CD4-positive, CD25-positive, alpha-beta regulatory T cell (primary cell): ENCODE measurements at regions not wholly inside any gene's neighbourhood (a gene's known extent, or its start where the extent isn't known, plus 50 kb on each side); places are given as distances from the start of the nearest gene placed in this dataset.

Experiments used
- ATAC-seq, 2 donors: fragments of 150-1000 bp; cut with Tn5 transposase; one replicate each; pipeline ENCODE4 v1.10.0; 2021; ENCODE audit warnings: low read depth in 2 of 2, moderate number of reproducible peaks in 2 of 2, moderate library complexity in 1 of 2
- DNase-seq, 3 donors: peaks; one replicate each; pipeline versions ENCODE4 v3.0.0 to v3.0.0-alpha.2; 2012 to 2022; ENCODE audit warnings: mixed read lengths in 1 of 3
- H3K27ac ChIP-seq: one replicate; pipeline ENCODE4 v1.7.0; 2013; ENCODE audit warnings: mild to moderate bottlenecking, low read length; ENCODE audit not compliant: insufficient read depth, poor library complexity, severe bottlenecking
- H3K27me3 ChIP-seq: one replicate; pipeline ENCODE4 v1.7.0; 2013; ENCODE audit warnings: low read length; ENCODE audit not compliant: control insufficient read depth, insufficient read depth
- H3K36me3 ChIP-seq: one replicate; pipeline ENCODE4 v1.7.0; 2013; ENCODE audit warnings: mild to moderate bottlenecking, low read length, moderate library complexity; ENCODE audit not compliant: control insufficient read depth, insufficient read depth
- H3K4me1 ChIP-seq: 2 replicates; pipeline ENCODE4 v1.7.0; 2013; ENCODE audit warnings: mild to moderate bottlenecking, low read length; ENCODE audit not compliant: insufficient read depth, control insufficient read depth, poor library complexity, severe bottlenecking
- H3K4me3 ChIP-seq: one replicate; pipeline ENCODE4 v1.7.0; 2013; ENCODE audit warnings: low read depth, mild to moderate bottlenecking, low read length, moderate library complexity
- H3K9me3 ChIP-seq, 2 experiments: 1 replicate in 1 of 2; 2 replicates in 1 of 2; pipeline ENCODE4 v1.7.0; 2013; ENCODE audit warnings: low read length in 2 of 2, mild to moderate bottlenecking in 1 of 2, moderate library complexity in 1 of 2; ENCODE audit not compliant: control insufficient read depth in 2 of 2
- H3K27ac Mint-ChIP-seq, 3 donors: one replicate each; pipeline ENCODE4 v1.8.0; 2020 to 2022; ENCODE audit warnings: mild to moderate bottlenecking in 3 of 3, mixed read lengths in 3 of 3, moderate library complexity in 2 of 3
- H3K27me3 Mint-ChIP-seq: one replicate; pipeline ENCODE4 v1.8.0; 2022; ENCODE audit warnings: mild to moderate bottlenecking, mixed read lengths
- H3K36me3 Mint-ChIP-seq: one replicate; pipeline ENCODE4 v1.8.0; 2020; ENCODE audit warnings: mixed read lengths
- H3K4me1 Mint-ChIP-seq, 4 donors: one replicate each; pipeline ENCODE4 v1.8.0; 2020 to 2022; ENCODE audit warnings: mixed read lengths in 4 of 4, mild to moderate bottlenecking in 1 of 4
- H3K4me3 Mint-ChIP-seq, 4 donors: one replicate each; pipeline ENCODE4 v1.8.0; 2020 to 2022; ENCODE audit warnings: mild to moderate bottlenecking in 4 of 4, mixed read lengths in 4 of 4, moderate library complexity in 3 of 4
- H3K9me3 Mint-ChIP-seq, 7 donors: one replicate each; pipeline ENCODE4 v1.8.0; 2020 to 2022; ENCODE audit warnings: mixed read lengths in 7 of 7, mild to moderate bottlenecking in 3 of 7, moderate library complexity in 2 of 7

DNA sequence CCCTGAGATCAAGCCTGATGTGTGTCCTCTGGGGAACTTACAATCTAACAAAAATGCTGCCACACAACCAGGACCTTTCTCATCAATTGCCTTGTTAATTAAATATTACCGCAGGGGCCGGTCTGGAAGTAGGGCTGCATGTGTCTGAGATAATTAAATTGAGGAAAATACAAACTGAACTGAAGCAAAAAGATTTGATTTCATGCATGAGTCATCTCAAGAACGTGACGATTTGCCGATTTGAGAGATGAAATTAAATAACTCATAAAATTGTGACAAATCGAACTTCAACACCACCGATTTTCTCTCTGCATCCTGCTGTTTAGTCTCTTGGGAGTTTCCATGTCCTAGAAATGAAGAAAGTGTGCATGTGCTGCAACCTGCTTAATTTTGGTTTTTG is 94.6 kb upstream of the DAAM1 start:
- Mint-ChIP-seq H3K9me3 (no peaks in the 10 kb centered on the region), H3K4me3 (no peak overlapping the region), H3K27me3 (peaks cover 17% of the 10 kb centered on the region), H3K36me3 (no peaks in the 10 kb centered on the region), H3K4me1 (no peaks in the 10 kb centered on the region), H3K27ac (no peak overlapping the region)
- Histone ChIP-seq H3K27ac (no peak overlapping the region), H3K36me3 (no peaks in the 10 kb centered on the region), H3K4me3 (no peak overlapping the region), H3K27me3 (peaks cover 4% of the 10 kb centered on the region), H3K4me1 (no peaks in the 10 kb centered on the region), H3K9me3 (no peaks in the 10 kb centered on the region)
- ATAC-seq, result no peak
- no peak for DNase-seq

DNA sequence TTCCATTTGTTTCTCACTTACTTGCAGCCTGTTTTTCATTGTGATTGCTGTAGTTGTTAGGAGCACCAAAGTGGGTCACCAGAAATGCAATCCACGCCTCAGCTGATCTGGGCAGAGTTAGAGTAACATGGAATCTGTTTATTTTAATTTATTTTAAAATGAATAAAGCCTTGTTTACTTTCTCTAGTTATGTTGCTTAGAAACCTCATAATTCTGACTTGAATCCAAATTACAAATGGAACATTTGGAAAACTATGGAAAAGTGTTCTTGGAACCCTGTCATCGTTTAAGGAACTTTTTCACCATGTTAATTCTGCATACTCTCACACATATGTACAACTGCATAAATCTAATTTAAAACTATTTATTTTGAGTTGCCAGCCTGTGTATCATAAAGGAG is 92.2 kb upstream of the DAAM1 start:
- H3K9me3 Mint-ChIP-seq, result peaks cover 0 to 1% (median 0%) of the 10 kb centered on the region in 7 donors

DNA sequence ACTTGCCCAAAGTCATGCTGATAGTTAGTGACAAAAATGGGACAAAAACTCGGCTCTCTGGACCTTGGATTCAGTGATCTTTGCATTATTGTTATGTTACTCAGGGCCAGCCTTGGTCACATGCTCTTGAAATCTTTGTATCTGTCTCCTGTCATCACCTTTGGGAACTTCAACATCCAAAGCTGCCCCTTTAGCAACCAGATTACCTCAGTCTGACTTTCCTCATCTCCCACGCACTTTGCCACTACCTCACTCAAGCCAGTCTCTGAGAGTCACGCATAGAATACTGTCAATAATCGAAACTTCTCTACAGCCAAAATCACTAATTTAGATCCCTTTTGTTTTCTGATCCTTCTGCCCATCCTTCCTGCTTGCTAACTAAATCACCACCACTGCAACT is 90.8 kb upstream of the DAAM1 start:
- no peaks in the 10 kb centered on the region for H3K36me3 ChIP-seq
- ATAC-seq, result no peak
- H3K4me1 ChIP-seq, result no peaks in the 10 kb centered on the region
- no peak overlapping the region for H3K4me3 ChIP-seq
- Mint-ChIP-seq H3K4me1 (no peaks in the 10 kb centered on the region), H3K9me3 (peaks cover 0 to 1% (median 0%) of the 10 kb centered on the region in 7 donors), H3K36me3 (no peaks in the 10 kb centered on the region), H3K4me3 (no peak overlapping the region), H3K27me3 (peaks cover 8% of the 10 kb centered on the region), H3K27ac (no peak overlapping the region)
- peaks cover 7% of the 10 kb centered on the region for H3K27me3 ChIP-seq
- DNase-seq, result no peak
- no peaks in the 10 kb centered on the region for H3K9me3 ChIP-seq
- no peak overlapping the region for H3K27ac ChIP-seq

More for the DNA sequence above, 92.2 kb upstream of the DAAM1 start:
- no peak for ATAC-seq
- Mint-ChIP-seq H3K27ac (no peak overlapping the region), H3K27me3 (peaks cover 13% of the 10 kb centered on the region), H3K4me3 (no peak overlapping the region), H3K4me1 (no peaks in the 10 kb centered on the region), H3K36me3 (no peaks in the 10 kb centered on the region)
- H3K27ac ChIP-seq, result no peak overlapping the region
- H3K36me3 ChIP-seq, result no peaks in the 10 kb centered on the region
- no peak overlapping the region for H3K4me3 ChIP-seq
- H3K27me3 ChIP-seq, result peaks cover 4% of the 10 kb centered on the region
- H3K9me3 ChIP-seq, result no peaks in the 10 kb centered on the region
- no peaks in the 10 kb centered on the region for H3K4me1 ChIP-seq
- DNase-seq, result no peak

DNA sequence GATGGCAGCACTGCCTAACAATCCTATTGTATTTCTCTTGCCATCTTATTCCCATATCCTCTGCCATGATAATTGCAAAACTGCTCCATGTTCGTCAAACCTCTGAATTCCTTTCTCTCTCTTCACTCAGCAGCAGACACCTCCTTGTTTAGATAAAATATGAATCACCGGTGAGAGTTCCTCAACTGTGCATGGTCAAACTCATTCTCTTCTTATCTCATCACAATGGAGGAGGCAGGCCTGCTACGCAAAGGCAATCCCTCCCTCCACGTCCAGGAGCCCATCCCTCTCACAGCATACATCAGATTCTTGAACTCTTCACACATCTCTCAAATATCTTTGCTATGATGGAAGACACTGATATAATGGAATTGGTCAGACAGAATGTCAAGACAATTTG is 90.1 kb upstream of the DAAM1 start:
- no peak overlapping the region for H3K4me3 Mint-ChIP-seq
- Histone ChIP-seq H3K4me1 (no peaks in the 10 kb centered on the region), H3K27me3 (peaks cover 7% of the 10 kb centered on the region), H3K27ac (no peak overlapping the region), H3K4me3 (no peak overlapping the region), H3K36me3 (no peaks in the 10 kb centered on the region), H3K9me3 (no peaks in the 10 kb centered on the region)
- DNase-seq (no peak), ATAC-seq (no peak)
- no peaks in the 10 kb centered on the region for H3K4me1 Mint-ChIP-seq
- peaks cover 7% of the 10 kb centered on the region for H3K27me3 Mint-ChIP-seq
- H3K9me3 Mint-ChIP-seq, result peaks cover 0 to 1% (median 0%) of the 10 kb centered on the region in 7 donors
- H3K36me3 Mint-ChIP-seq, result no peaks in the 10 kb centered on the region
- H3K27ac Mint-ChIP-seq, result no peak overlapping the region

DNA sequence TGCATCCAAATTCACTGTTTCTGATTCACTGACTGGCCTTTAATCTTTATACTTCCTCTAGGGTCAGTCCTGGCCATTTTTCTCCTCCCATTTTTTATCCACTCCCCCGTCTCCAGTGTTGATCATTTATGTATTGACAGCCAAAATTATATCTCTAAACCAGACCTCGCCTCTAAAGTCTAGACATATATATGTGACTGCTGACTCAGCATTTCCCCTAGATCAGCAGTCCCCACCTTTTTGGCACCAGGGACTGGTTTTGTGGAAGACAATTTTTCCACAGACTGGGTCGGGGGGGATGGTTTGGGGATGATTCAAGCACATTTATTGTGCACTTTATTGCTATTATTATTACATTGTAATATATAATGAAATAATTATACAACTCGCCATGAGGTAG is 88.3 kb upstream of the DAAM1 start:
- H3K4me1 Mint-ChIP-seq, result no peaks in the 10 kb centered on the region

DNA sequence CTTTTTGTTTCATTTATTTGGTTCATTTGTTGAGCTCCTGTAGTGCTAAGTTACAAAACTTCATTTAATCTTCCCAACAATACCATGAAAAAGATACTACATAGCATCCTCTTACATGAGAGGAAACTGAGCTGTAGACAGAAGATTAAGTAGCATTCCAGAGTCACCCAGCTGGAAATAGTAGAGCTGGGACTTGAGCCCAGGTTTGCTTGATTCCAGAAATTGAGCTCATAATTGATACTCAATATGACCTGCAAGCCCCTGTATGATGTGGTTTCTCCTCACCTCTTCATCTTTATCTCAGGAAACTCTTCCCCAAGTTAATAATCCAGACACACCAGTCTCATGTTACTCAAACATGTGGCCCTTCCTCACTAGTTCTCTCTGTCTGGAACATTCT is 87.0 kb upstream of the DAAM1 start:
- DNase-seq, result no peak
- Mint-ChIP-seq H3K9me3 (peaks cover 0 to 1% (median 0%) of the 10 kb centered on the region in 7 donors), H3K4me1 (no peaks in the 10 kb centered on the region), H3K36me3 (no peaks in the 10 kb centered on the region), H3K27ac (no peak overlapping the region), H3K4me3 (no peak overlapping the region), H3K27me3 (peaks cover 9% of the 10 kb centered on the region)
- H3K27me3 ChIP-seq, result peaks cover 7% of the 10 kb centered on the region
- H3K9me3 ChIP-seq, result no peaks in the 10 kb centered on the region
- H3K4me3 ChIP-seq, result no peak overlapping the region
- no peak for ATAC-seq
- H3K36me3 ChIP-seq, result no peaks in the 10 kb centered on the region
- no peak overlapping the region for H3K27ac ChIP-seq
- H3K4me1 ChIP-seq, result no peaks in the 10 kb centered on the region

More for the DNA sequence above, 88.3 kb upstream of the DAAM1 start:
- Histone ChIP-seq H3K27ac (no peak overlapping the region), H3K27me3 (peaks cover 7% of the 10 kb centered on the region), H3K4me3 (no peak overlapping the region), H3K9me3 (no peaks in the 10 kb centered on the region), H3K4me1 (no peaks in the 10 kb centered on the region), H3K36me3 (no peaks in the 10 kb centered on the region)
- DNase-seq, result no peak
- Mint-ChIP-seq H3K36me3 (no peaks in the 10 kb centered on the region), H3K4me3 (no peak overlapping the region), H3K27ac (no peak overlapping the region), H3K9me3 (peaks cover 0 to 1% (median 0%) of the 10 kb centered on the region in 7 donors), H3K27me3 (peaks cover 9% of the 10 kb centered on the region)
- ATAC-seq, result no peak

DNA sequence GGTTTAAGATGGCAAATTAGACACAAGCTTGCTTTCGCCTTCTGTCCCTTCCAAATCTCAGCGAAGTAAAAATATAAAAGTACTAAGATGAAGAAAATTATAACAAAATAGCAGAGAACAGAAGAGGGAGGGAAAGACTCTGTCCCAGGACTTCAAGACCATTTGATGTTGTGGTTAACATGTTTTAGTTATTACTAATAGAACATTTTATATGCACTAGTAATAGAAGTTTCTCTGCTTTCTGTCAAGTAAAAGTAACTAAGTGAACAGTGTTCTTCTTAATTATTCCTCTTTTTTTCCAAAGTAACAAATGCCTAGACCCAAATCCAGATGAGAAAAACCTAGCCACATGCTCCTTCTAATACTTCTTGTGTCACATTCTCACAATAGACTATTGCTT is 85.1 kb upstream of the DAAM1 start:
- ATAC-seq, result no peak
- Mint-ChIP-seq H3K27me3 (peaks cover 9% of the 10 kb centered on the region), H3K27ac (no peak overlapping the region), H3K4me1 (no peaks in the 10 kb centered on the region), H3K9me3 (peaks cover 0 to 2% (median 0%) of the 10 kb centered on the region in 7 donors), H3K36me3 (no peaks in the 10 kb centered on the region), H3K4me3 (no peak overlapping the region)
- Histone ChIP-seq H3K9me3 (no peaks in the 10 kb centered on the region), H3K27me3 (peaks cover 7% of the 10 kb centered on the region), H3K4me3 (no peak overlapping the region), H3K4me1 (no peaks in the 10 kb centered on the region), H3K27ac (no peak overlapping the region), H3K36me3 (no peaks in the 10 kb centered on the region)
- no peak for DNase-seq

DNA sequence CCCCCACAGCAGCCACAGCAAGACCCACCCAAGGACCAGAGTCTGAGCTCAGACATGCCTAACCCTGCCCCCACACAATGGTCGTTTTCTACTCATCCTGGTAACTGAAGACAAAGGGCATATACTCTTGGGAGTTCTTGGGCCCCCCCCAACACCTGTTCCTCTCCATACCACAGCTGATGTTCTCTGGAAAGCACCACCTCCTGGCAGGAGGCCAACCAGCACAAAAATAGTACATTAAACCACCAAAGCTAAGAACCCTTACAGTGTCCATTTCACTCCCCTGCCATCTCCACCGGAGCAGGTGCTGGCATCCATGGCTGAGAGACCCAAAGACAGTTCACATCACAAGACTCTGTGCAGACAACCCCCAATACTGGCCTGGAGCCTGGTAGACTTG is 80.6 kb upstream of the DAAM1 start:
- Histone ChIP-seq H3K4me3 (no peak overlapping the region), H3K27ac (no peak overlapping the region), H3K9me3 (no peaks in the 10 kb centered on the region), H3K4me1 (no peaks in the 10 kb centered on the region), H3K27me3 (no peaks in the 10 kb centered on the region), H3K36me3 (no peaks in the 10 kb centered on the region)
- Mint-ChIP-seq H3K27ac (no peak overlapping the region), H3K9me3 (peaks cover 0 to 2% (median 0%) of the 10 kb centered on the region in 7 donors), H3K27me3 (peaks cover 14% of the 10 kb centered on the region), H3K4me3 (no peak overlapping the region), H3K4me1 (peaks cover 0 to 5% (median 0%) of the 10 kb centered on the region in 4 donors), H3K36me3 (no peaks in the 10 kb centered on the region)
- no peak for ATAC-seq
- no peak for DNase-seq
